ENCODE measurements at regions not wholly inside any gene's neighbourhood (a gene's known extent, or its start where the extent isn't known, plus 50 kb on each side); places are given as distances from the start of the nearest gene placed in this dataset.

DNA sequence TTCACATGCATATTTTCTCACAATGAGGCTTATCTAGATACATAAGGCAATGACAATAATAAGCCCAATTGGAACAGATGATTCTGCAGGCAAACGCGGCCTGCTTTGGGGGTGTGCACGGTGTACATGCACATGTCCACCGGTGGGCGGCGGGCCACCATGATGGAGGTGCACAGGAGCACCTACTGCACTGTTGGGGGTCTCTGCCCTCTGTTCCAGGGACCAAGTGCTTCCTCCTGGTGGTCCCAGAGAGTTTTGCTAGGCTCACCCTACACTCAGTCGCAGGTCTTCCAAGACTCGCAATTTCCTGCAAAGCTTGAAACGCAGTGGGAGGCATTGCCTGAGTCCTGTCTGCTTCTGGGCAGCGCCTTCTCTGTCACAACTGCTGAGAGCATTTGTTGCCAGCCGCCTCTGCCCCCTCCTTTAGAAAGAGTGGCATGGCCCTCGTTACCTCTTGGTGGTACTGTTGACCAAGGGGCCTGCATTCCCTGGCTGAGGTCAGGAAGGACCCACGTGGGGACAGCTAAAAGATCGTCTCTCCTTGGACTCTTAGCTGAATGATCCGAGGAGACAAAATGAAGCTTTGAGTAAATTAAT lies 135.3 kb downstream of the ERMARD start:
- Histone ChIP-seq H4K20me1 (ENCODE audit: insufficient read depth, low read length) (no peaks in the 10 kb centered on the region), H3K27ac (ENCODE audit: low read depth in 1 of 2, low read length in 2 of 2) (no peak overlapping the region), H2AFZ (ENCODE audit: insufficient read depth, low read depth, low read length, poor library complexity, severe bottlenecking) (no peak overlapping the region), H3K79me2 (ENCODE audit: insufficient read depth, low read length) (no peaks in the 10 kb centered on the region), H3K36me3 (replicated peaks in 1 of 2; ENCODE audit: control insufficient read depth in 1 of 2, insufficient read depth in 2 of 2, low read length in 2 of 2) (no peaks in the 10 kb centered on the region), H3K27me3 (ENCODE audit: control insufficient read depth in 2 of 2, insufficient read depth in 2 of 2, low read length in 2 of 2) (no peaks in the 10 kb centered on the region), H3K4me2 (replicated peaks; ENCODE audit: extremely low read depth, low read length, poor library complexity, severe bottlenecking) (no peak overlapping the region), H3K4me3 (replicated peaks in 1 of 3; ENCODE audit: low read depth in 2 of 3, low read length in 3 of 3) (no peak overlapping the region), H3K4me1 (ENCODE audit: control insufficient read depth in 1 of 2, insufficient read depth in 2 of 2, low read length in 2 of 2) (no peaks in the 10 kb centered on the region), H3K9ac (ENCODE audit: insufficient read depth, low read length, poor library complexity, severe bottlenecking) (no peak overlapping the region), H3K9me3 (replicated peaks in 1 of 2; ENCODE audit: control insufficient read depth in 1 of 2, insufficient read depth in 1 of 2, low read length in 2 of 2) (peaks cover under 1 to 9% of the 10 kb centered on the region in 2 donors)
- H3K27me3 Mint-ChIP-seq (ENCODE audit: low read depth in 3 of 3), result peaks cover 0 to 9% (median 3%) of the 10 kb centered on the region in 3 donors
- H3K36me3 Mint-ChIP-seq, result no peaks in the 10 kb centered on the region
- no peak overlapping the region for H3K4me3 Mint-ChIP-seq
- peaks cover 0 to 18% (median 9%) of the 10 kb centered on the region in 7 donors for H3K9me3 Mint-ChIP-seq
- WGBS (ENCODE audit: insufficient coverage), result 92% methylated on average over 14 of the region's 15 CpGs
- TF ChIP-seq, protein P1, sequence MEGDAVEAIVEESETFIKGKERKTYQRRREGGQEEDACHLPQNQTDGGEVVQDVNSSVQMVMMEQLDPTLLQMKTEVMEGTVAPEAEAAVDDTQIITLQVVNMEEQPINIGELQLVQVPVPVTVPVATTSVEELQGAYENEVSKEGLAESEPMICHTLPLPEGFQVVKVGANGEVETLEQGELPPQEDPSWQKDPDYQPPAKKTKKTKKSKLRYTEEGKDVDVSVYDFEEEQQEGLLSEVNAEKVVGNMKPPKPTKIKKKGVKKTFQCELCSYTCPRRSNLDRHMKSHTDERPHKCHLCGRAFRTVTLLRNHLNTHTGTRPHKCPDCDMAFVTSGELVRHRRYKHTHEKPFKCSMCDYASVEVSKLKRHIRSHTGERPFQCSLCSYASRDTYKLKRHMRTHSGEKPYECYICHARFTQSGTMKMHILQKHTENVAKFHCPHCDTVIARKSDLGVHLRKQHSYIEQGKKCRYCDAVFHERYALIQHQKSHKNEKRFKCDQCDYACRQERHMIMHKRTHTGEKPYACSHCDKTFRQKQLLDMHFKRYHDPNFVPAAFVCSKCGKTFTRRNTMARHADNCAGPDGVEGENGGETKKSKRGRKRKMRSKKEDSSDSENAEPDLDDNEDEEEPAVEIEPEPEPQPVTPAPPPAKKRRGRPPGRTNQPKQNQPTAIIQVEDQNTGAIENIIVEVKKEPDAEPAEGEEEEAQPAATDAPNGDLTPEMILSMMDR (IDR thresholded peaks at IDR 0.05), result no peak
- intact Hi-C loops (cut with micrococcal nuclease), result no loop called here
- no peaks in the 10 kb centered on the region for H3K4me1 Mint-ChIP-seq
- no peak for DNase-seq
- no peak overlapping the region for H3K27ac Mint-ChIP-seq

DNA sequence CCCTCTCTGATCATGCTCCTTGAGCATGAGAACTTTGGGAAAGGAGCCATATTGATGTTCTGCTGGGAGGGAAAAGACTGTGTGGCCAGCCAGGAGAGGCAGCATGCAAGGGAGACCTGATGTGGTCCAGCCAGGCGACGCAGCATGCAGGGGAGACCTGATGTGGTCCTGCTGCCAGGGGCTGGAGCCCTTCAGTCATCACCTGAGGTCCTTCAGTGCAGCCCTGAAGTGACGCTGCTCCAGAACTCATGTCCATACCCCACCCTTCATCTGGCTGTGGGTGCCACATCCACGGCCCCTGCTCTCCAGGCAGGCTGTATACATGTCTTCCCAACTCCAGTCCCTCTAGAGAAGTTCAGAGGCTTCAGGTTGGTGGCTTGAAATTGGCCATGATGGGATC lies 134.4 kb downstream of the ERMARD start:
- Mint-ChIP-seq H3K9me3 (peaks cover 0 to 13% (median 4%) of the 10 kb centered on the region in 7 donors), H3K27me3 (ENCODE audit: low read depth in 3 of 3) (peaks cover 0 to 10% (median 3%) of the 10 kb centered on the region in 3 donors), H3K36me3 (no peaks in the 10 kb centered on the region), H3K4me3 (no peak overlapping the region), H3K4me1 (no peaks in the 10 kb centered on the region), H3K27ac (no peak overlapping the region)
- Histone ChIP-seq H3K27ac (ENCODE audit: low read depth in 1 of 2, low read length in 2 of 2) (no peak overlapping the region), H3K4me2 (replicated peaks; ENCODE audit: extremely low read depth, low read length, poor library complexity, severe bottlenecking) (no peak overlapping the region), H3K79me2 (ENCODE audit: insufficient read depth, low read length) (no peaks in the 10 kb centered on the region), H3K4me1 (ENCODE audit: control insufficient read depth in 1 of 2, insufficient read depth in 2 of 2, low read length in 2 of 2) (no peaks in the 10 kb centered on the region), H3K9me3 (replicated peaks in 1 of 2; ENCODE audit: control insufficient read depth in 1 of 2, insufficient read depth in 1 of 2, low read length in 2 of 2) (peaks cover 0 to under 1% of the 10 kb centered on the region in 2 donors), H3K36me3 (replicated peaks in 1 of 2; ENCODE audit: control insufficient read depth in 1 of 2, insufficient read depth in 2 of 2, low read length in 2 of 2) (no peaks in the 10 kb centered on the region), H3K27me3 (ENCODE audit: control insufficient read depth in 2 of 2, insufficient read depth in 2 of 2, low read length in 2 of 2) (no peaks in the 10 kb centered on the region), H3K9ac (ENCODE audit: insufficient read depth, low read length, poor library complexity, severe bottlenecking) (no peak overlapping the region), H3K4me3 (replicated peaks in 1 of 3; ENCODE audit: low read depth in 2 of 3, low read length in 3 of 3) (no peak overlapping the region), H4K20me1 (ENCODE audit: insufficient read depth, low read length) (no peaks in the 10 kb centered on the region), H2AFZ (ENCODE audit: insufficient read depth, low read depth, low read length, poor library complexity, severe bottlenecking) (no peak overlapping the region)
- intact Hi-C loops (cut with micrococcal nuclease), result no loop called here
- TF ChIP-seq, protein P1 (IDR thresholded peaks at IDR 0.05), result no peak
- WGBS (ENCODE audit: insufficient coverage), result 90% methylated on average over 4 of the region's 4 CpGs
- DNase-seq, result no peak

Data from CD14-positive monocyte (primary cell).